Calu3 (cell line): ENCODE measurements at regions not wholly inside any gene's neighbourhood (a gene's known extent, or its start where the extent isn't known, plus 50 kb on each side); places are given as distances from the start of the nearest gene placed in this dataset.
A peak's percentile ranks its signal among the peaks of the same experiment; 100 is the strongest.

Source experiments
- BruUV-seq: library from RNA; stranded (reverse); fragments of 400-500 nt; replicated peaks from 2 replicates; lab custom pipeline; 2021; lab: Mats Ljungman, UMichigan
- CTCF ChIA-PET: fragments of 300-600 bp; sonication (Branson Sonifier 250); formaldehyde crosslinking; loops from one replicate; lab custom pipeline; 2022; ENCODE audit warnings: antibody characterized with exemption; lab: Charles Lee
- DNase-seq: peaks from one replicate; pipeline ENCODE4 v3.0.0; 2022
- H3K27ac Mint-ChIP-seq: one replicate; pipeline ENCODE4 v1.8.0; 2022; ENCODE audit warnings: mixed read lengths; ENCODE audit not compliant: unreplicated experiment
- H3K27me3 Mint-ChIP-seq: one replicate; pipeline ENCODE4 v1.8.0; 2022; ENCODE audit warnings: mixed read lengths; ENCODE audit not compliant: unreplicated experiment
- H3K36me3 Mint-ChIP-seq: one replicate; pipeline ENCODE4 v1.8.0; 2022; ENCODE audit warnings: mild to moderate bottlenecking, moderate library complexity, mixed read lengths; ENCODE audit not compliant: insufficient read depth, unreplicated experiment
- H3K4me1 Mint-ChIP-seq: one replicate; pipeline ENCODE4 v1.8.0; 2022; ENCODE audit warnings: mild to moderate bottlenecking, low read depth, mixed read lengths; ENCODE audit not compliant: unreplicated experiment
- H3K4me3 Mint-ChIP-seq: one replicate; pipeline ENCODE4 v1.8.0; 2022; ENCODE audit warnings: mild to moderate bottlenecking, low read depth, moderate library complexity, mixed read lengths; ENCODE audit not compliant: unreplicated experiment
- H3K9me3 Mint-ChIP-seq: one replicate; pipeline ENCODE4 v1.8.0; 2022; ENCODE audit warnings: low read depth, mixed read lengths; ENCODE audit not compliant: unreplicated experiment
- intact Hi-C: fragments of 100-400 bp; cut with micrococcal nuclease; formaldehyde crosslinking; loops from one replicate; pipeline ENCODE4 v1.10.0; 2022; ENCODE audit not compliant: unreplicated experiment
- TF ChIP-seq, protein P1 (sequence below): fragments of 200-600 bp; IDR thresholded peaks from one replicate; pipeline ENCODE4 v1.8.0; 2022; ENCODE audit warnings: antibody characterized with exemption; ENCODE audit not compliant: unreplicated experiment

DNA sequence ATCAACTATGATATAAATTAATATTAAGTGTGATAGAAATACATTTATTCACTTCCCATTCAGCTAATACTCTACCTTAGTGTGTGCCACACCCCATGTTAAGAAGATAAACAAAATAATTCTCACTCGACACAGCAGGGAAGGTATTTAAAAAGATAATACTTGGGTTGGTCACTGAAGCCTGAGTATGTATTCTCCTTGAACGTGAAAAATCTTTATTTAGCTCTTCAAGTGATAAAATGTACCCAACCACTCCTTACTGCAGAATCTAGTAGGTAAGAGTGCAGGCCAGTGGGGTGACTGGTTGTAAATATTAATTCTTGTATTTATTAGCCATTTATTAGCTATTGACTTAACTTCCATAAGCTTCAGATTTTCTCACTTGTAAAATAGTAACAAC, 372.7 kb upstream of the THBS1 start:
- Mint-ChIP-seq H3K27me3 (no peaks in the 10 kb centered on the region), H3K9me3 (peaks cover 3% of the 10 kb centered on the region), H3K4me1 (peaks cover 20% of the 10 kb centered on the region), H3K36me3 (peaks cover 2% of the 10 kb centered on the region), H3K4me3 (no peak overlapping the region), H3K27ac (no peak overlapping the region)
- TF ChIP-seq, protein P1, sequence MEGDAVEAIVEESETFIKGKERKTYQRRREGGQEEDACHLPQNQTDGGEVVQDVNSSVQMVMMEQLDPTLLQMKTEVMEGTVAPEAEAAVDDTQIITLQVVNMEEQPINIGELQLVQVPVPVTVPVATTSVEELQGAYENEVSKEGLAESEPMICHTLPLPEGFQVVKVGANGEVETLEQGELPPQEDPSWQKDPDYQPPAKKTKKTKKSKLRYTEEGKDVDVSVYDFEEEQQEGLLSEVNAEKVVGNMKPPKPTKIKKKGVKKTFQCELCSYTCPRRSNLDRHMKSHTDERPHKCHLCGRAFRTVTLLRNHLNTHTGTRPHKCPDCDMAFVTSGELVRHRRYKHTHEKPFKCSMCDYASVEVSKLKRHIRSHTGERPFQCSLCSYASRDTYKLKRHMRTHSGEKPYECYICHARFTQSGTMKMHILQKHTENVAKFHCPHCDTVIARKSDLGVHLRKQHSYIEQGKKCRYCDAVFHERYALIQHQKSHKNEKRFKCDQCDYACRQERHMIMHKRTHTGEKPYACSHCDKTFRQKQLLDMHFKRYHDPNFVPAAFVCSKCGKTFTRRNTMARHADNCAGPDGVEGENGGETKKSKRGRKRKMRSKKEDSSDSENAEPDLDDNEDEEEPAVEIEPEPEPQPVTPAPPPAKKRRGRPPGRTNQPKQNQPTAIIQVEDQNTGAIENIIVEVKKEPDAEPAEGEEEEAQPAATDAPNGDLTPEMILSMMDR, result no peak
- intact Hi-C loops, result no loop called here
- BruUV-seq, result no TSS peak
- DNase-seq, result no peak
- CTCF ChIA-PET, result no interaction called here

DNA sequence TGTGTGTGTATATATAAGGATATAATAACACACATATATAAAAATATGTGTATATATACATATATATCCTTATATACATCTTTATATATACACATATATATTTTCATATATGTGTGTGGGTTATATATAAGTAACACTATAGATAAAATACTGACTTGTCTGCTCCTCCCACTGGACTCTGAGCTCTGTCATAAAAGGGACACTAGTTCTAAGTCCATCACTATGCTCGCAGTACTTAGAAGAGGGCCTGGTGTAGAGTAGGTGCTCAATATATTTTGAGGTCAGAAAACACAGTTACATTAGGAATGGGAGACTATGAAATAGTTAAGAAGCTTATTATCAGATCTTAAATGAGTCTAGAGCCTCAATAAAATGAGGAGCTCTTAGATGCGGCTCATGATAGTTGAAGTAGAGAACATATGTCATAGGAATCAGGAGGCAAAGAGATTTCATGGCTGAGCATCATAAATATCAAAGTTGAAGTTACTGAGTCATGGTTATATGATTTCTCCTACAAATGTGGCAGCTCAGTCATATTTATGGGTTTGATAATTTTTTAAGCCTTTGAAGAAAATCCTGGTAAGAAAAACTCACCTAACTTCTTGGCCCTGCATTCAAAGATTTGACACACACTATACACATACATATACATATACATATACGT, 371.2 kb upstream of the THBS1 start:
- H3K36me3 Mint-ChIP-seq, result peaks cover 7% of the 10 kb centered on the region
- intact Hi-C loops, result loop anchor here (10.0 kb wide), 1 partner anchor 65 kb away; no protein-coding TSS in a partner anchor
- no peak overlapping the region for H3K4me3 Mint-ChIP-seq
- H3K27ac Mint-ChIP-seq, result no peak overlapping the region
- no peak for DNase-seq
- peaks cover 3% of the 10 kb centered on the region for H3K9me3 Mint-ChIP-seq
- no peaks in the 10 kb centered on the region for H3K27me3 Mint-ChIP-seq
- H3K4me1 Mint-ChIP-seq, result peaks cover 26% of the 10 kb centered on the region
- CTCF ChIA-PET, result interaction anchor here (0.5 kb wide), 1 partner anchor 16 kb away, joined by 5 read pairs; no protein-coding TSS in a partner anchor
- no TSS peak for BruUV-seq
- TF ChIP-seq, protein P1, result no peak

DNA sequence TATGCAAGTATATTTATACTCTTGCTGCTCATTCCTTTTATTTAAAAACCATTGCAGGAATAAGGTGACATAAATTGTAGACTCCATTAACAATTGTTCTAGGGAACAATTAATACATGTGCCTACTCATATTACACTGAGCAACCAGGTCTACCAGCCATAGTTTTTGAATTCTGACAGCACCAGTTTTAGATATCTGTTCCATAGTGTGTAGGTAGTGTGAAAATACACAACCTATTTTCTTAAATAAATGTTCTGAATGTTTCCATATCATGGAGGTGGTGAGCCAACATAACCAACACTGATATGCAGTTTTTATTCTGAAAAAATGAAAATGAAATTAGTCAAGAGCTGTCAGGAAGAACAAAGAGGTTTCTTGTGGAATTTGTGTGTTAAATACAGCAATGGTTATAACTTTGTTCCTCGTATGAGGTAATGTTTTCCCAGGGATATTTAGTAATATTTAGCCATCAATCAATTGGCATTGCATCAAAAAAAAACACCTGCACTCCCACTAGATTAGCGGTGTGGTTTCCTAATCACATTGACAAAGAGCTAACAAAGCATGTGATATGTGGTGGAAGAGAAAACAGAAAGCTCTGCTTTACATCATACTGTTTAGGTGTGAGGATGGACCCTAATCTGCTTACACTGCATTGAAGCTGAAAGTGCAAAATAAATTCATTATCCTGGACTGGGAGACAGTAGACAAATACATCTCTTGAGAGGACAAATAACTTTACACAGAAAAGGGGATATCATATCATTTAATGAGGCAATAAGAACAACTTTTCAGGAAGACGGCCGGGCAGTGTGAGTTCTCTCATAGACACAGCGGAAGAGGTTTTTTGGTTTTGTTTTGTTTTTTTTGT, 369.5 kb upstream of the THBS1 start:
- H3K9me3 Mint-ChIP-seq, result peaks cover 3% of the 10 kb centered on the region
- no peaks in the 10 kb centered on the region for H3K27me3 Mint-ChIP-seq
- peak; percentile 16 for DNase-seq
- H3K36me3 Mint-ChIP-seq, result peaks cover 7% of the 10 kb centered on the region
- intact Hi-C loops, result loop anchor here (10.0 kb wide), 1 partner anchor 63 kb away; no protein-coding TSS in a partner anchor
- TF ChIP-seq, protein P1, result no peak
- peak overlapping the region; percentile 87 for H3K27ac Mint-ChIP-seq
- CTCF ChIA-PET, result interaction anchor here (0.6 to 0.9 kb wide), 3 partner anchors 23 to 418 kb away, joined by 3 read pairs; no protein-coding TSS in a partner anchor
- BruUV-seq, result no TSS peak
- H3K4me1 Mint-ChIP-seq, result peaks cover 26% of the 10 kb centered on the region
- H3K4me3 Mint-ChIP-seq, result no peak overlapping the region

DNA sequence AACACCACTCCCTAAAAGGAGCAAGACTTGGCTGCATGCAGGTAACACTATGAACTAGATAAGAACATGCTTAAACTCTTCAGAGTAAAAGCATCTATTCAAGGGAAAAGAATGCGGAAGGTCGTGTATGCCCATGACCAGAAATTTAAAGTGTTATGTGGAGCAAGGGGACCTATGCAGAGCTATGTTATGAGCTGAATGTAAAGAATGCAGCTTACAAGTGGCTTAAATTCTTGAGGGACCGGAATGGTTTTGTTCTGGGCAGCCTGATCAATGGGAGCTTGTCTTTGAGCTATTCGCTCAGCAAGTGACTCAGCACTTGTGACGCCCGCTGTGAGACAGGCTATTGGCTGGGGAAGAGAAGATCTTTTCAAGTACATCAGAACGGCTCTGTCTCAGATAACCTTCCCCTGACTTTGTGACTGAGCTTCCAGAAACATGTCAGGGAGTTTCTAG, 367.5 kb upstream of the THBS1 start:
- peaks cover 26% of the 10 kb centered on the region for H3K4me1 Mint-ChIP-seq
- peaks cover 7% of the 10 kb centered on the region for H3K36me3 Mint-ChIP-seq
- intact Hi-C loops, result loop anchor here (1.0 to 10.0 kb wide), 3 partner anchors 41 to 367 kb away; no protein-coding TSS in a partner anchor
- TF ChIP-seq, protein P1, result no peak
- peak; percentile 71 for DNase-seq
- H3K27me3 Mint-ChIP-seq, result no peaks in the 10 kb centered on the region
- CTCF ChIA-PET, result interaction anchor here (0.9 to 1.1 kb wide), 4 partner anchors 18 to 368 kb away, joined by 3 to 7 read pairs (median 4); partner anchors contain the start of gene THBS1
- peak overlapping the region; percentile 93 for H3K27ac Mint-ChIP-seq
- H3K4me3 Mint-ChIP-seq, result peak overlapping the region; percentile 39
- no TSS peak for BruUV-seq
- H3K9me3 Mint-ChIP-seq, result no peaks in the 10 kb centered on the region
